ENCODE measurements at regions not wholly inside any gene's neighbourhood (a gene's known extent, or its start where the extent isn't known, plus 50 kb on each side); places are given as distances from the start of the nearest gene placed in this dataset.

DNA sequence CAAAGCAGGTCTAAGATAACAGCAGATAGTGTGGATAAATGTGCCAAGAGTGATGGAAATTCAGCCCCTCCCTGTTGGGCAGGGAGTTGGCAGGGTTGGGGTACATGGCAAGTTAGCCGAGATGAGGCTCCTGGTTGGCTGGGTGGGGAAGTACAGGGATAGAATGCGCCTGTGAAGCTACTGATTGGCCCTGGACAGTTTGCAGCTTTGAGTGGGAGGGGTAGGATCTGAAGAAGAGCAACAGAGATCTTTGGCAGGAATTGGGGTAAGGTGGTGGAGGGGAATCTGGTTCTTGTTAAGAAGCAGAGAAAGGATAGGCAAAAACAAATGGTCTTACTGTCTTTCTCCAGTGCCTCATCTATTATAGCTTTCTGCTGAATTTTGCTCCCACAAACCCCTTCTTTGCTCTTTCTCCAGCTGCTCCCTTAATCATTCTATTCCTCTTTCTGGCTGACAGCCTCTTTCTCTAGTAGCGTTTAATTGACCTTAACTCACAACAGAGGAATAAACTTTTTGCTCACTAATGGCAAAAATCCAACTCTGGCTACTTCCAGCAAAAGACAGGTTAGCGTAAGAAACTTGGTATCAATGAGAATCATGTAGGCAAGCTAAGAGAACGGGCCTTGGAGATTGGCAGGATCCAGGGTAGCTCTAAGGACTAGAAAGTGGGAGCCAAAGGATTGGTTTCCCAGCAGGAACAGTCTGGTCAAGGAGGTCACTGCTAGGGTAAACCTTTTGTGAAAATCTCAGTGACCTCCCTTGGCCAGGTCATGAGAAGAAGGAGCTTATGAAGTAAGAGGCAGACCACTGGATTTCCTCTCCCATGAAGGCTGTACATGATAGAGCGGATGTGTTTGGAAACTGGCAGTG is 86.3 kb upstream of the CARMIL1 start:
- dilution Hi-C loops (cut with HindIII; ENCODE audit: low sequenced_read_pairs, unreplicated experiment), result no loop called here

More for the DNA sequence above, 86.3 kb upstream of the CARMIL1 start:
- H3K36me3 ChIP-seq (ENCODE audit: control insufficient read depth, insufficient read depth, low read length), result no peaks in the 10 kb centered on the region
- H3K79me1 ChIP-seq (ENCODE audit: low read depth in 1 of 2, low read length in 2 of 2), result no peaks in the 10 kb centered on the region
- peaks cover 6% of the 10 kb centered on the region; the same call in 1 of the 2 replicates for H3K9me1 ChIP-seq (ENCODE audit: insufficient read depth, low read length)
- 78% methylated on average over 4 of the region's 6 CpGs; no CpG with 5 or more reads in 1 of the 2 experiments for WGBS, 2 experiments (ENCODE audit: extremely low coverage in 2 of 2, insufficient read length in 1 of 2)
- peak overlapping the region; percentile 47 for H3K14ac ChIP-seq (replicated peaks; ENCODE audit: low read depth, low read length)
- no peaks in the 10 kb centered on the region for H3K9me3 ChIP-seq (ENCODE audit: control insufficient read depth, insufficient read depth, low read length)
- H2BK120ac ChIP-seq (ENCODE audit: low read depth, low read length), result peak overlapping the region; percentile 80
- H3K4me1 ChIP-seq (ENCODE audit: control insufficient read depth, insufficient read depth, low read length), result peaks cover 8% of the 10 kb centered on the region
- peak overlapping the region; percentile 58 for H2AK5ac ChIP-seq (ENCODE audit: low read depth, low read length)
- DNase-seq, result peak; percentile 92
- peak overlapping the region; percentile 47 to 76 for H4K8ac ChIP-seq (ENCODE audit: low read depth in 2 of 2, low read length in 2 of 2)
- CTCF ChIA-PET, result no interaction called here
- peak overlapping the region; percentile 89 for H4K91ac ChIP-seq (ENCODE audit: insufficient read depth, low read depth, low read length)
- intact Hi-C loops (cut with micrococcal nuclease), result loop anchor here (1.0 kb wide), 1 partner anchor 20 kb away; no protein-coding TSS in a partner anchor
- TF ChIP-seq, protein P1, sequence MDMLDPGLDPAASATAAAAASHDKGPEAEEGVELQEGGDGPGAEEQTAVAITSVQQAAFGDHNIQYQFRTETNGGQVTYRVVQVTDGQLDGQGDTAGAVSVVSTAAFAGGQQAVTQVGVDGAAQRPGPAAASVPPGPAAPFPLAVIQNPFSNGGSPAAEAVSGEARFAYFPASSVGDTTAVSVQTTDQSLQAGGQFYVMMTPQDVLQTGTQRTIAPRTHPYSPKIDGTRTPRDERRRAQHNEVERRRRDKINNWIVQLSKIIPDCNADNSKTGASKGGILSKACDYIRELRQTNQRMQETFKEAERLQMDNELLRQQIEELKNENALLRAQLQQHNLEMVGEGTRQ (IDR thresholded peaks at IDR 0.05; ENCODE audit: low read depth, low read length), result no peak
- TF ChIP-seq NFE2L2 (IDR thresholded peaks at IDR 0.05; ENCODE audit: low read depth, low read length), result no peak
- peak; percentile 33; the same call in 1 of the 2 replicates for TF ChIP-seq CEBPB (IDR thresholded peaks at IDR 0.05; ENCODE audit: low read depth, low read length)
- no peak for TF ChIP-seq BHLHE40 (IDR thresholded peaks at IDR 0.05; ENCODE audit: low read depth, low read length)
- peak overlapping the region; percentile 7 for H2AK9ac ChIP-seq (replicated peaks; ENCODE audit: low read depth, low read length, poor library complexity)
- peak overlapping the region; percentile 84 for H2BK20ac ChIP-seq (ENCODE audit: low read depth, low read length)
- H3K27me3 ChIP-seq (ENCODE audit: control insufficient read depth, insufficient read depth, low read length), result no peaks in the 10 kb centered on the region
- H3K18ac ChIP-seq (ENCODE audit: low read depth, low read length), result peak overlapping the region; percentile 95
- H3K9ac ChIP-seq (ENCODE audit: low read depth, low read length), result peak overlapping the region; percentile 55; the same call in 1 of the 2 replicates
- peak overlapping the region; percentile 82 for H2BK5ac ChIP-seq (ENCODE audit: low read depth, low read length, poor library complexity, severe bottlenecking)
- H3K27ac ChIP-seq (ENCODE audit: insufficient read depth, low read length), result peak overlapping the region; percentile 92
- H2BK15ac ChIP-seq (ENCODE audit: low read depth, low read length), result peak overlapping the region; percentile 86
- no peak overlapping the region for H3K4me3 ChIP-seq (ENCODE audit: insufficient read depth, low read depth, low read length)
- BruUV-seq (replicated peaks), result no TSS peak
- ATAC-seq (ENCODE audit: low read depth), result peak; percentile 81
- peak overlapping the region; percentile 73 for H3K4ac ChIP-seq (ENCODE audit: low read depth, low read length)
- H3K23ac ChIP-seq (ENCODE audit: low read depth, low read length), result peak overlapping the region; percentile 35
- H4K5ac ChIP-seq (ENCODE audit: low read depth, low read length), result peak overlapping the region; percentile 77
- in situ Hi-C loops (cut with MboI; ENCODE audit: low sequenced_read_pairs), result no loop called here
- H4K20me1 ChIP-seq (ENCODE audit: insufficient read depth, low read length), result no peaks in the 10 kb centered on the region
- POLR2A ChIA-PET (ENCODE audit: unreplicated experiment), result no interaction called here
- peak overlapping the region; percentile 52 for H2AFZ ChIP-seq (replicated peaks; ENCODE audit: low read length, poor library complexity)
- H3K4me2 ChIP-seq (ENCODE audit: low read depth, low read length), result peak overlapping the region; percentile 66
- peak overlapping the region; percentile 69 for H3K56ac ChIP-seq (ENCODE audit: extremely low read depth, insufficient read depth, low read length)

Measured in IMR-90 (cell line).